ENCODE measurements at regions not wholly inside any gene's neighbourhood (a gene's known extent, or its start where the extent isn't known, plus 50 kb on each side); places are given as distances from the start of the nearest gene placed in this dataset.

DNA sequence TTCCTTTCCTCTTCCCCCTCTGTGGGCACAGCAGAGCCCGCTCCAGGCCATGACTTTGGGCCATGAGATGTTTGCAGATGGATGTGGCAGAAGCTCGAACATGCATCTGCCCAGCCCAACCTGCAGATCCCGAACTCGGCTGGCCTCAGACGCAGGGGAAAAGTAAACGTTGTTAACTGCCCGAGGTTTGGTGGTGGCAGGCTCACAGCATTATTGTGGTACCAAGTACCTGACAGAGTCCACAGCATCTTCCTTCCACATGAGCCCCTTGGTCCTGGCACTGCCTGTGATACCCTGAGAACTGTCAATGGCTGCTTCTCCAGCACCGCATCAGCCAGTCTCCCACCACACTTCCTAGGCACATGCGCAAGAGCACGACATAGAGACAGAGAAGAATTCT, 424.3 kb downstream of the OCA2 start:
- peaks cover 5% of the 10 kb centered on the region for H3K27me3 Mint-ChIP-seq (ENCODE audit: unreplicated experiment)
- TF ChIP-seq, protein P1, sequence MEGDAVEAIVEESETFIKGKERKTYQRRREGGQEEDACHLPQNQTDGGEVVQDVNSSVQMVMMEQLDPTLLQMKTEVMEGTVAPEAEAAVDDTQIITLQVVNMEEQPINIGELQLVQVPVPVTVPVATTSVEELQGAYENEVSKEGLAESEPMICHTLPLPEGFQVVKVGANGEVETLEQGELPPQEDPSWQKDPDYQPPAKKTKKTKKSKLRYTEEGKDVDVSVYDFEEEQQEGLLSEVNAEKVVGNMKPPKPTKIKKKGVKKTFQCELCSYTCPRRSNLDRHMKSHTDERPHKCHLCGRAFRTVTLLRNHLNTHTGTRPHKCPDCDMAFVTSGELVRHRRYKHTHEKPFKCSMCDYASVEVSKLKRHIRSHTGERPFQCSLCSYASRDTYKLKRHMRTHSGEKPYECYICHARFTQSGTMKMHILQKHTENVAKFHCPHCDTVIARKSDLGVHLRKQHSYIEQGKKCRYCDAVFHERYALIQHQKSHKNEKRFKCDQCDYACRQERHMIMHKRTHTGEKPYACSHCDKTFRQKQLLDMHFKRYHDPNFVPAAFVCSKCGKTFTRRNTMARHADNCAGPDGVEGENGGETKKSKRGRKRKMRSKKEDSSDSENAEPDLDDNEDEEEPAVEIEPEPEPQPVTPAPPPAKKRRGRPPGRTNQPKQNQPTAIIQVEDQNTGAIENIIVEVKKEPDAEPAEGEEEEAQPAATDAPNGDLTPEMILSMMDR (IDR thresholded peaks at IDR 0.05; ENCODE audit: unreplicated experiment), result no peak
- H3K4me3 Mint-ChIP-seq (ENCODE audit: unreplicated experiment), result no peak overlapping the region
- H3K4me1 Mint-ChIP-seq (ENCODE audit: unreplicated experiment), result no peaks in the 10 kb centered on the region
- no peaks in the 10 kb centered on the region for H3K9me3 Mint-ChIP-seq (ENCODE audit: unreplicated experiment)
- no peak overlapping the region for H3K27ac Mint-ChIP-seq (ENCODE audit: unreplicated experiment)
- no peaks in the 10 kb centered on the region for H3K36me3 Mint-ChIP-seq (ENCODE audit: low read depth, unreplicated experiment)
- DNase-seq (ENCODE audit: low spot score), result no peak

DNA sequence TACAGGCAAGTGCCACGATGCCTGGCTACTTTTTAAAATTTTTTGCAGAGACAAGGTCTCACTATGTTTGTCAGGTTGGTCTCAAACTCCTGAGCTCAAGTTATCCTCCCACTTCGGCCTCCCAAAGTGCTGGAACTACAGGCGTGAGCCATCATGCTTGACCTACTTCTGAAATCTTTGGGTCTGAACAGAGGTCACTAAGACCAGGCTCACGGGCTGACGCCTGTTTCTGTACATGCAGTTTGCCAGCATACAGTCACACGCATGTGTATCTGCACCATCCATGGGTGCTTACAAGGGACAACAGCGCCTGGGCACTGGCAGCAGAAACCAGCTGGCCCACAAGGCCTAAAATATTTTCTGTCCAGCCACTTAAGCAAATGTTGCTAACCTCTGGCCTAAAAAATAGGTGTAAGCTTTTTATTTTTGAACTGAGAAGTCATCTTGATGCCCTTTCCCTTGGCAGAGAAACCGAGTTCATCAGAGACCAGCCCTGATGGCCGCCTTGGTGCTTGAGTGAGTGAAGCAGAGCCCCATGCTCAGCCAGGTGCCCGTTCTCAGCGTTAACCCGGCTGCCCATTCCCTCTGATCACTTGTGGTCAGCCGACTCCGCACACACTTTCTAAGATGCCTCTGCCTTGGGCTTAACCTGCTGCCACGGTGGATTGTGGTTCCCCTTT, 425.2 kb downstream of the OCA2 start:
- H3K27me3 Mint-ChIP-seq (ENCODE audit: unreplicated experiment), result peaks cover 5% of the 10 kb centered on the region
- TF ChIP-seq, protein P1 (IDR thresholded peaks at IDR 0.05; ENCODE audit: unreplicated experiment), result no peak
- no peak for DNase-seq (ENCODE audit: low spot score)
- H3K4me3 Mint-ChIP-seq (ENCODE audit: unreplicated experiment), result no peak overlapping the region
- no peaks in the 10 kb centered on the region for H3K36me3 Mint-ChIP-seq (ENCODE audit: low read depth, unreplicated experiment)
- H3K4me1 Mint-ChIP-seq (ENCODE audit: unreplicated experiment), result no peaks in the 10 kb centered on the region
- H3K9me3 Mint-ChIP-seq (ENCODE audit: unreplicated experiment), result no peaks in the 10 kb centered on the region
- H3K27ac Mint-ChIP-seq (ENCODE audit: unreplicated experiment), result no peak overlapping the region

DNA sequence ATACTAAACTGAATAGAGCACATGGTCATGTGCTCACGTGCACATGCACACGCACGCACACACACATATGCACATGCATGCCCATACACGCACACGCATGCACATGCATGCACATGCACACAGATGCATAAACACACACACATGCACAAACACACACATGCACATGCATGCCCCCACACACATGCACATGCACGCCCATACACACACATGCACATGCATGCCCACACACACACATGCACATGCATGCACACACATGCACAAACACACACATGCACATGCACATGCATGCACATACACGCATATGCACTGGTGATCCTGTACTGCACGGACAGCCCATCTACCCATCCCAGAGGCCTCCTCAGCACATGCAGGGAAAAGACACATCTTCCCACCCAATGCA, 426.6 kb downstream of the OCA2 start:
- Mint-ChIP-seq H3K4me1 (ENCODE audit: unreplicated experiment) (no peaks in the 10 kb centered on the region), H3K27me3 (ENCODE audit: unreplicated experiment) (peaks cover 5% of the 10 kb centered on the region), H3K36me3 (ENCODE audit: low read depth, unreplicated experiment) (no peaks in the 10 kb centered on the region), H3K9me3 (ENCODE audit: unreplicated experiment) (no peaks in the 10 kb centered on the region), H3K4me3 (ENCODE audit: unreplicated experiment) (no peak overlapping the region), H3K27ac (ENCODE audit: unreplicated experiment) (no peak overlapping the region)
- no peak for DNase-seq (ENCODE audit: low spot score)
- TF ChIP-seq, protein P1 (IDR thresholded peaks at IDR 0.05; ENCODE audit: unreplicated experiment), result no peak

DNA sequence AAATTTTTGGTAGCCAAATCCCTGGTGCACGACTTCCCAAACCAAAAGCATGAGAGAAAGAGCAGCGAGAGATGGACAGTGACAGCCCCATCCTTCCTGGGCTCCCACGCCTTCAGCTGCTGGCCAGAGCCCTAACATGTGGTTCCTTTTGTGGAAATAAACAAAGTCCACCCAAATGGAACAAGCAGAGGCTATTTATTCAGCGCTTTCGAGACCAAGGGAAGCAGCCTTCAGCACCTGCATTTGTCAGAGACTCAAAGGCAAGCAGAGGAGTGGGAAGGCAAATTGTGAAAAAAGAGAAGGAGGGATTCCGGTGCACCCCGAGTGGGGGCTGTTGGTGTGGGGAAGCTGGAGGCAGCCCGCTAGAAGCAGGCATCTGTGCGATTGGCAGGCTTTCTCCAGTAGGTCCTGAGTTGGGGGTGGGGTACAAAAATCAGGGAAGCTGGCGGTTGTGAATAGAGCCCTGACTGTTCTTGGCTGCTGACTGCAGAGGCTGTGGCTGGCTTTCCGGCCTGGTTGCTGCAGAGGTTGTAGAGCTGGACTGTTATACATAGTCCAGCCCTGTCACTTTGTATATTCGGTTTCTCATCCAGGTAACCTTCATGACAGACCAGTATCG, 427.2 kb downstream of the OCA2 start:
- Mint-ChIP-seq H3K4me1 (ENCODE audit: unreplicated experiment) (no peaks in the 10 kb centered on the region), H3K9me3 (ENCODE audit: unreplicated experiment) (no peaks in the 10 kb centered on the region), H3K27ac (ENCODE audit: unreplicated experiment) (no peak overlapping the region), H3K27me3 (ENCODE audit: unreplicated experiment) (peaks cover 5% of the 10 kb centered on the region), H3K4me3 (ENCODE audit: unreplicated experiment) (no peak overlapping the region), H3K36me3 (ENCODE audit: low read depth, unreplicated experiment) (no peaks in the 10 kb centered on the region)
- DNase-seq (ENCODE audit: low spot score), result no peak
- TF ChIP-seq, protein P1 (IDR thresholded peaks at IDR 0.05; ENCODE audit: unreplicated experiment), result no peak

DNA sequence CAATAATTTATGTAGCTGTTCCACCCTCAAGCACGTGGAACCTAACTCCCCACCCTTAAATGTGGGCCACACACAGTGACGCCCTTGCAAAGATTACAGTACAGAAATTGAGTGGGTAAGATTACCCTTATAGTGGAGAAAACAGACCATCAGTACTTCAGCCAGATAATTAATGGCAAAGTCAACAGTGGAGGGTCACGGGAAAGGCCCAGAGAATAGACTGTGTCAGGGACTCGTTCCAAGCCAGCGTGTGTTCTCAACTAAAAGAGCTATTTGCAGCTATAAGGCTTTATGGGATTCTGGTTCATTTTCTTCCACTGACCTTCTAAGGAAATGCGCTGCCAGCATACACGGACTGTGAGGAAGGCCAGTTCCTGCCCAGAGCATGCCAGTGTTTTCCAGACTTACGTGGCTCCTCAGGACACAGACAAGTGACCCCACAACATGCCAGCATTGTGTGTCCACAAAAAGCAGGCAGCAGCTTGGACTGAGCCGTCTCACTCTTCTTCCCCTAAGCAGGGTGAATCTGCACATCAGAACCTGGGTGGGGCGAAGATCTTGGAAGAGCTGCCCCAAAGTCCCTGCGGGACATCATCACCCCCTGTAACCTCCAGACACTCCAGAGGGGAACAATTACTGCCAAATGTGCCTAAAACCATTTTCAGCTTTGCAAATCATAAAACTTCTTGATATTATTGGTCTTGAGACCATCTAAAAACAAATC, 428.5 kb downstream of the OCA2 start:
- Mint-ChIP-seq H3K36me3 (ENCODE audit: low read depth, unreplicated experiment) (no peaks in the 10 kb centered on the region), H3K4me3 (ENCODE audit: unreplicated experiment) (no peak overlapping the region), H3K9me3 (ENCODE audit: unreplicated experiment) (no peaks in the 10 kb centered on the region), H3K27ac (ENCODE audit: unreplicated experiment) (no peak overlapping the region), H3K4me1 (ENCODE audit: unreplicated experiment) (peaks cover 1% of the 10 kb centered on the region), H3K27me3 (ENCODE audit: unreplicated experiment) (peaks cover 5% of the 10 kb centered on the region)
- TF ChIP-seq, protein P1 (IDR thresholded peaks at IDR 0.05; ENCODE audit: unreplicated experiment), result no peak
- DNase-seq (ENCODE audit: low spot score), result no peak
